NAMALWA (cell line): ENCODE measurements at regions not wholly inside any gene's neighbourhood (a gene's known extent, or its start where the extent isn't known, plus 50 kb on each side); places are given as distances from the start of the nearest gene placed in this dataset.
A peak's percentile ranks its signal among the peaks of the same experiment; 100 is the strongest.

Experiments used
- DNase-seq: peaks from one replicate; pipeline ENCODE4 v3.0.0-alpha.2; 2015; ENCODE audit warnings: low spot score

DNA sequence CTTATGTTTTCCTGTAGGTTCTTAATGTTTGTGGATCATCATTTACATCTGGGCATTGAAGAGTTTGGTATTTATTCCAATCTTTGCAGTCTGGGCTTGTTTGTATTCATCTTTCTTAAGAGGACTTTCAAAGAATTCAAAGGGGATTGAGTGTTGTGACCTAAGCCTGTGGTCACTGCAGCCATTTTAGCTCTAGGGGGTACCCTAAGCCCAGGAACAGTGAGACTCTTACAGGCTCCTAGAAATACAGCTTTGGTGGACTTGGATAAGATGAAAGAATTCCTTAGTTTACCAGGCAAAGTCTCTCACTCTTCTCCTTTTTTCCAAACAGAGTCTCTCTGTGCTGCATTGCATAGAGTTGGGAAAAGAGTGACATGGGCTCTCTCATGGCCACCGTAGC lies 2539.0 kb upstream of the PCDH20 start:
- no peak for DNase-seq

DNA sequence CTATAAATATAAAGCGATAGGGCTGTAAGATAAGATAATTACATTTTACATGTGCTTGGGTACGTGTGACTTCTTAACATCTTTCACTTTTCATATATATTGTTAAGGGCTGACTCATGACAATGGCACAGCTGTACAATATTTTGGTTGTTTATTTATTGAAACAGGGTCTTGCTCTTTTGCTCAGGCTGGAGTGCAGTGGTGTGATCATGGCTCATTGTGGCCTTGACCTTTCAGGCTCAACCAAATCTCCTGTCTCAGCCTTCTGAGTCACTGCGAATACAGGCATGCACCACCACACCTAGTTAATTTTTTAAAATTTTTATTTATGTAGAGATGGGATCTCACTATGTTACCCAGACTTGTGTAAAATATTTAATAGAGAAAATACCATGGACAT lies 2532.4 kb upstream of the PCDH20 start:
- no peak for DNase-seq

DNA sequence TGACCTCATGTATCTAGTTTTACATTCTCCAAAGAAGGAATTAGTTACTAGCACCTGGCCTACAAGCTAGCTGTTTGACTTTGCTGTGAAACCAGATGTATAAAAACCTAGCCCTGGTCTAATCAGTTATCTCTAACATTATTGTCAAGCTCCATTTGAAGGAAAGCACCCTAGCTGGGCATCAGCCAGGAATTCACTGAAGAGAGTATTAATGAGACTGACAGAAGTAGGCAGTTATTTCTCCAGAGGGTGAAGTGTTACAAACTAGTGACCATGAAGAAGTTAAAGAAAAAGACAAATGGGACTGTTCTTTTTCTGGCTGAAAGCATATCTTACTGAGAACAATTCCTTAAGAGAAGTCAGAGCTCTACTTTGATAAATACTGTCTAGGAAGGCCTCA lies 2529.3 kb upstream of the PCDH20 start:
- no peak for DNase-seq

DNA sequence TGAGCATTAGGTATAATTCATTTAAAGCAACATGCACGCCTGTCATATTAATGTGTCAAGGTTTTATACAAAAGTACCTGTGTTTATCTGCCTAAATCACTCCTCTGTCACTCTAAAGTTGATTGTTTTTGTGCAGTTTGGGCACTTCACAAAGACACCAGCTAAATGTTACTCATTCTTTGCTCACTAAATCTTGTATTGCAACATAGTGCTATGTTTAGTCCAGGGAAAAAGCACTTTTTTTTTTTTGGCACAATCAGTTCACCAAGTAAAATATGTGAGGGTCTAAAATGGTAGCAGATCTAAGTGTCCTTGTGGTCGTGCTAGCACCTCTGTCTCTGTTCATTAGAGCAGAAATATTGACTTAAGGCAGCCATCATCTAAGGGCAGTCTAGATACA lies 2526.7 kb upstream of the PCDH20 start:
- no peak for DNase-seq

DNA sequence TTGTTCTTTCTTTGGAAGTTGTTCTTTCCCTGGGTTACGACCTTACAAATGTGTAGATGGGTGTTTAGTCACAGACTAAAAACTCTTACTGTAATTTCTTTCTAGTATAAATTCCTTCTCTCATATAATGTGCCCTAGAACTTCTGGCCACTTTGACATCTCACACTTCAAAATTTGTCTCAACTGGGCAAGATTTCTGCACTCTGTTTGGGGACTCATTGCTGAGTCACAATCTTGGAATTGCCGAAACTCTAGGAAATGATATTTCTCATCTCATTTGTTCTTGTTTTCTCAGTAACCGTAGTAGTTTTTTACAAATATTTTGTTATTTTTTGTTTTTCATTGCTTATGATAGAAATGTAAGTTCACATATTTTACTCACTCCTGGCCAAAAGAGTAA lies 2523.2 kb upstream of the PCDH20 start:
- DNase-seq: no peak

DNA sequence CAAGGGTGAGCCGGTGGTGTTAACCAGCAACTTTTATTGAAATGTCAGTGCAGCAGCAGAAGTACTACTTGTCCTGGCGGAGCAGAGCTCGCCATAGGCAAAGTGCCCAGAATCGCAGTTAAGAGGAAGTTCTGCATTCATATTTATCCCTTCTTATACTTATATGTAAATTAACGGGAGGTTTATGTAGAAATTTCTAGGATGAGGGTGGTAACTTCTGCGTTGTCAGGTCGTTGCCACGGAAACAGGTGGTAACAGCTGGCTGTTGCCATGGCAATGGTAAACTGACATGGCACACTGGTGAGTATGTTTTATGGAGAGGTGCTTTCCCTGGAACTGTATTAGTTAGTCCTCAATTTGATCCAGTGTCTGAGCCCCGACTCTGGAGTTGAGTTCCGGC lies 2494.9 kb upstream of the PCDH20 start:
- no peak for DNase-seq

DNA sequence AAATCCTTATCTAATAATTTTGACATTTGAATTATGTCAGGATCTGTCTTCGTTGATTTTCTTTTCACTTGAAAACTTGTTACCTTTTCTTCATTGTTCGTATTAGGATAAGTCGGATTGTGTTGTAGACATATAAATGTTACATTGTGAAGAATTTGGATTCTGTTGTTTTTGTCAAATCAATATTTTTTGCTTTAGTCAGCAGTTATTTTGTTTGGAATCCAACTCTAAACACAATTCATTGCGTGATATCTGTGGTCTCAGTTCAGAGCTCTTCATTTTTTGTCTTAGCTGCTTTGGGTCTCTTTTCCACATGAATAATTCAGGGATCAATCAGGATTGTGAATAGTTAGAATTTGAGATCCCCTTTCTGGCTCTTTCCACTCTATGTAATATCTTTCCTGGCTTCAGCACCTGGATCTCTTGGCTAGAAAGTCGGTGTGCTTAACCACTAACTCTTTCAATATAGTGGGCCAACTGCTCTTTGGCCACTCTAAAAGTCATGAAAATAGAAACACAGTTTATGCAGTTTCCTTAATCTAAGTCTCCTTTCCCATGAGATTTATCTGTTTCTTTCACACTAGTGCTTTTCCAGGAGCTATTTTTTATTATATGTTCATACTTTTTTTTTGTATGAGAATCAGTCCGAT lies 2494.2 kb upstream of the PCDH20 start:
- DNase-seq: no peak

DNA sequence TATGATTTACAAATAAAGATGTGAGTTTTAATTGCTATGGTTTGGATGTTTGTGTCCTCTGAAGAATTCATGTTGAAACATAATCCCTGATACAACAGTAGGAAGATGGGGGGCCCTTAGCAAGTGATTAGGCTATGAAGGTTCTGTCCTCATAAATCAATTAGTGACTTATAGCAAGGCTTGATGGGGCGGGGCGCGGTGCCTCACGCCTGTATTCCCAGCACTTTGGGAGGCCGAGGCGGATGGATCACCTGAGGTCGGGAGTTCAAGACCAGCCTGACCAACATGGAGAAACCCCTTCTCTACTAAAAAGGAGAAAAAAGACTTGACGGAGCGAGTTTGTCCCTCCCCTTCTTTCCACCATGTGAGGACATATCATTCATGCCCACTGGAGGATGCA lies 2486.5 kb upstream of the PCDH20 start:
- DNase-seq: no peak

DNA sequence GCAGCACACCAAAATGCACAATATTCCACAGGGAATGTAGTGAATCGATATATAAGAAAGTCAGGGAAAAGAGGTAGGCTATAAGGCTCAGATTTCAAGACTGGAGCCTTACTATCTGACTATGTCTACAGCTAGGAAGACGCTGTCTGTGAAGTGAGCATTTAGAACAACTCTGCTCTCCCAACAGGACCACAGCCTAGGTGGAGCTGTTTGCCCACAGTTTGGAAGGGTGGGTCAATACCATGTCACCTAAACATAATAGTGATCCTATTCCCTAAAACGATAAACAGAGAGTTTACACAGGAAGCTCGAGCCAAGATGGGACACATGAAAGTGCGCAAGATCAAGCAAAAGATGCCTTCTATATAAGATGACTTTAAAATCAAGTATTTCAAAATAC lies 2486.0 kb upstream of the PCDH20 start:
- DNase-seq: no peak

DNA sequence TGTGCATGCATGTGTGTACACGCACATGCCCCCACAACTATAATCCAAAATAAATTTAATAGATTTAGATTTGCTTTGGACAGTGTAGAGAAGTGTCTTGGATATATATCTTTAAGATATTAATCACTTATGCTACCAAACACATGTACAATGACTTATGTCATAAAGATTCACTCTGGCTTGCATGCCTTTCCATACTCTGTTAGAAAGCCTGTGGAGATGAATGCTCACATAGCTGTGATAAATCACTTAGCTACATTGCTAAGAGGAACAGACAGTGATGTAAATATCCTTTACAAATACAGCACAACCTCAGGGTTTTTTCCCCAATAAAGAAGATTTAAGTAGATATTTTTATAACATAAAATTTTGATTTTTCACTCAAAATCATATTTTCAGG lies 2484.8 kb upstream of the PCDH20 start:
- DNase-seq: no peak

DNA sequence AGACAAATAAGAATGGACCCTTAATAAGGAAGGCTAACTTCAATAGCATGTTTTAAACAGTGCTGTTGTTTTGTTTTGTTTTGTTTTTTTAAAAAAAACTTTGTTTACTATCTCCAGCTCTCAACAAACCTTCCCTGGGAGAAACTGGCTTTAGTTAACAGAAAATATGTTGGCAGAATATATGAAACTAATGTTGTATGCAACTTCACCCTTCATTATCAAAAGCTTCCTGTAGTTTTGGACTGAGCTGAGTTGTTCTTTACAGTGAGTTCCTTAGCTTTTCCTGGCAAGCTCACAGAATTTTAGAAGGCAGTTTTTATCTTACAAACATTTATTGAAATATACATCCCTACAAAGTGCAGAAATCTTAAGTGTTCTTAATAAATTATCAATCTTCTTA lies 2480.7 kb upstream of the PCDH20 start:
- DNase-seq: no peak

DNA sequence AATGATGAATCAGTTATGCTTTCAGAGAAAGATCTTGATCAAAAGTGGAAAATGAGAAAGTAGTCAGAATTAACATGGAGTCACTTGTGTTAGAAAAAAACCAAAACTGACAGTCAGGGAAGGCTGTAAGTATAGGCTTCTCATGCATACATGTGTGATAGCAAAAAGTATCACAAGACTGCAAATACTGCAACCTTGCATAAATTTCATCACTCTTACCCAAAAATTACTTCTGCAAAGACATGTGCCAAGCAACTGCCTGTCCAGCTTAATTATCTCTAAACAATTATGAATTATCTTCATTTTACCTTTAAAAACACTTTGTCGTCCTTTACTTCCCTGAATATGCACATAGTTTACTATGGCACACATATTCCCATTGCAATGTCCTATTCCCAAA lies 2466.4 kb upstream of the PCDH20 start:
- DNase-seq: no peak

DNA sequence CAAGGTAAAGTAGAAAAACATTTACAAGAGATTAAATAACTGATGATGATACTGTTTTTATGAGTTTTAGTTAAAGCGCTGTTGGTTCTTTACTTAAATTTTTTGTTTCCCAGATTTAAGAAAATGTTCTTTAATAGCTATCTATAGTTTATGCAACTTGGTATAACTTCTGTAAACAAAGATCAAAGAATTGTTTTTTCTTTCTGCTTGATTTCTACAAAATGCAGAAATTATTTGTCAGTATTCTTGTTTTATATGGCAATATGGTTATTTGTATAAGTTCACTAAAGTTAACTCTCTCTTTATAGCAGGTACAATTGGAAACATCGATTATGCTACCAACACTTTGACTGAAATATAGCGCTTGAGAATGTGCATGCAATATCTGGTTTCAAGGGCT lies 2465.1 kb upstream of the PCDH20 start:
- no peak for DNase-seq

DNA sequence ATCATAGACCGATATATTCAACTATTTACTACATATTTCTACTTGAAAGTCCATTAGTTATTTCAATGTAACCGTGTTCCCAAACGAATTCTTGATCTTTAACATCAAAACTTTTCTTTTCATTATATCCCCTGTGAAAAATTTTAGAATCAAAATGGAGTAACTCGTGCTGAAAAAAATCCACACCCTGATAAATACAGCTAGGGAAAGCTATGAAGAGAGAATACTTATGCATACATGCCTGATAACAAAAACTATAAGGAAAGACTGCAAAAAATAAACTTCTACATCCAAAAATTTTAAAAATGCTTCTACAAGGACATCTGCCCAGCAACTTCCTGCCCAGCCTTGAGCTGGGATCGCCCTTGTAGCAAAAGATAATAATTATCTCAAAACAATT lies 2458.3 kb upstream of the PCDH20 start:
- no peak for DNase-seq

DNA sequence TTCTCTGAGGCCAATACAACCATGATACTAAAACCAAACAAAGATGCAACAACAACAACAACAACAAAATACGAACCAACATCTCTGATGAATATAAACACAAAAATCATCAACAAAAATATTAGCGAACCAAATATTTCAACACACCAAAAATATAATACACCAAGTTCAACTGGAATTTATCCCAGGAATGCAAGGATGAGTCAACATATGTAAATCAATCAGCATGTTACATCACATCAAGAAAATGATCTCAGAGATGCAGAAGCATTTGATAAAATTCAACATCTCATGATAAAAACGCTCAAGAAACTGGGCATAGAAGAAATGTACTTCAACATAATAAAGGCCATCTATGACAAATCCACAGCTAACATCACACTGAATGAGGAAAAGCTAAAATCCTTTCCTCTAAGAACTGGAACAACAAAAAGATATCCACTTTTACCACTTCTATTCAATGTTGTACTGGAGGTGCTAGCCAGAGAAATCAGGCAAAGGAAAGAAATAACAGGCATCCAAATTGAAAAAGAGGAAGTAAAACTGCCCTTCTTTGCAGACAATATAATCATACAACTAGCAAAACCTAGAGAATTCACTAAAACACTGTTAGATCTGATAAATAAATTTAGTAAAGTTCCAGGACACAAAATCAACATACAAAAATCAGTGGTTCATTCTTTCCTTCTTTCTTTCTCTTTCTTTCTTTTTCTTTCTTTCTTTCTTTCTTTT lies 2448.7 kb upstream of the PCDH20 start:
- DNase-seq: peak; percentile 1

DNA sequence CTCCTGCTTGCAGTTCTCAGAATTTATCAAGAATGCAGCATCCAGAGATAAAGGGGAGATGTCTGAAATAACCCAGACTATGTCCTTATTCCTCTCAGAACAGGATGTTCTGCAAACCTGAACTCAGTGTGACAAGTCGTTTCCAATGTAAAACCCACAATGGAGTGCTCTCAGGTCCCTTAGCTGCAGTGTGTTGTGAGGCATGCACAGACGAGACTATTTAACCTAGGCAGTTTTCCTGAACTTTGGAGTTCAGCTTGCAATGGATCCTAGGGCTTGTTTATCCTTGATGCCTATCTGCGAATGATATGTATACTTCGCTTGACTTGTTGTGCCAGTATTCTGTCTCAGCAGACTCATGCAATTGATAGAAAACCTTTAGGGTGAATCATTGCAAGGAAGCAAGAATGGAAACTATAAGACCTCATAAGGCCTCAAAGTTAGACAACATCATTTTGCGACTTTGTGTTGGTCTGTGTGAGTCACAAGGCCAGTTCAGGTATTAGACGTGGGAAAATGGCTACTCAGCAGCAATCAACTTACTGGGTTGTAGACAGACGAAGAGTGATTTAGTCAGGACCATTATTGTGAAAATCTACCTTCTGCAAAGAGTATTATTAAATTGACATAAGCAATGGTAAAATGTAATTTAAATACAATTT lies 2439.9 kb upstream of the PCDH20 start:
- DNase-seq: no peak

DNA sequence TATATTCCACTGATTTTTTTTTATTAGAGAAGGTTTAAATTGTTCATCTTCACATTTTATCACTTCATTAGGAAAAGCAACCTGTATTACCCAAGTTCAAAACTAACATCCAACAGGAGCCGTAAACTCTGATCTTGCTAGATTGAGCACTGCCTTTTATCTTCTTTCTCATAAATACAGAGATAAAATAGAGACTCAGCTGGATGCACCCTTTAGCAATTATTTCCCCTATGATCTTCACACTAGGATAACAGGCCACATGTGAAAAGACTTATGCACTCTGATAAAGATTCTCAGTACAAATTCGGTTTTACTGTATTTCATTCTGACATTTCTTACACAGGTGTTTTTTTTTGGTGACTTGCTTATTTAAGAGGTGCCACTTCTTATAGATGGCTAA lies 2438.2 kb upstream of the PCDH20 start:
- no peak for DNase-seq

DNA sequence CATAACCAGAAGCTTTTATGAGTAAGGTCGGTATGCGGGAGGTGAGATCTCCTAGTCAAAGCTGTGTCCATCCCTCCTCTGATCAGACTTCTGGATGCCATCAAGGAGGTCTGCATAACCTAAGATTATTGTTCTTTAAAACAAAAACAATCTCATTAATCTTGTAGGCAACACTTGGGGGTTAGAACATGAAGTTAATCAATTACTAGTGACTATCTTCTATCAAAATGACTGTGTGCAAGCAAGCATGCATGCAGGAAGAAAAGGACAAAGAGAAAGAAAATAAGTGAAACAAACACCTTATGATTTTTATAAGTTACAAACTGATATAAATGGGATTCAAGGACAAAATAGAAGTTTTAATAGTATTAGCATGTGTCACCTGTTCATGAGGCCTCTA lies 2435.9 kb upstream of the PCDH20 start:
- DNase-seq: no peak

DNA sequence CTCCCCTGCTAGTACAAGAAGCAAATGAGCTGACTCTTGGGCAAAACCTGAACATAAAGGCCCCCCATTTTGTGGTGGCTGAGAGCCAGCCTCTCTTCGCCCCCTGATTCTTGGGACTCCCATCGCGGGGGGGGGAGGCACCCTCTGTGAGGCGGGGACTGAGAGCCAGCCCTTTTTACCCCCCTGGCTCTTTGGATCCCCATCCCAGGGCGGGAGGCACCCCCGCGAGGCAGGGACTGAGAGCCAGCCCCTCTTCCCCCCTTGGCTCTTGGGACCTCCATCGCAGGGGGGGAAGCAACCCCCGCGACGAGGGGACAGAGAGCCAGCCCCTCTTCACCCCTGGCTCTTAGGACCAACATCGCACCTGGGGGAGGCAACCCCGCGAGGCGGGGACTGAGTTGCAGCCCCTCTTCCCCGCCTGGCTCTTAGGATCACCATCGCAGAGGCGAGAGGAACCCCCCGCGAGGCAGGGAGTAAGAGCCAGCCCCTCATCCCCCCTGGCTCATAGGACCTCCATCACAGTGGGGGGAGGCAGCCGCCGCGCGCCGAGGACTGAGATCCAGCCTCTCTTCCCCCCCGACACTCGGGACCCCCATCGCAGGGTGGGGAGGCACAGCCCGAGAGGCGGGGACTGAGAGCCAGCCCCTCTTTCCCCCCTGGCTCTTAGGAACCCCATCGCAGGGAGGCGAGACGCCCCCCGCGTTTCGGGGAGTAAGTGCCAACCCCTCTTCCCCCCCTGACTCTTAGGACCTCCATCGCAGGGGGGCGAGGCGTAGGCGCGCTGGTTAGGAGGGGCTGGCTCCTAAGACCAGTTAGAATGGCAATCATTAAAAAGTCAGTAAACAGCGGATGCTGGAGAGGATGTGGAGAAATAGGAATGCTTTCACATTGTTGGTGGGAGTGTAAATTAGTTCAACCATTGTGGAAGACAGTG lies 2428.4 kb upstream of the PCDH20 start:
- DNase-seq: no peak

DNA sequence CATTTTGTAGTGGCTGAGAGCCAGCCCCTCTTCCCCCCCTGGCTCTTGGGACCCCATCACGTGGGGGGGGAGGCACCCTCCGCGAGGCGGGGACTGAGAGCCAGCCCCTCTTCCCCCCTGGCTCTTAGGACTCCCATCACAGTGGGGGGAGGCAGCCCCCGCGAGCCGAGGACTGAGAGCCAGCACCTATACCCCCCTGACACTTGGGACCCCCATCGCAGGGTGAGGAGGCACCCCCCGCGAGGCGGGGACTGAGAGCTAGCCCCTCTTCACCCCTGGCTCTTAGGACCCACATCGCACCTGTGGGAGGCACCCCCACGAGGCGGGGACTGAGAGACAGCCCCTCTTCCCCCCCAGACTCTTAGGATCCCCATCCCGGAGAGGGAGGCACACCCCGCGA lies 2426.5 kb upstream of the PCDH20 start:
- no peak for DNase-seq

DNA sequence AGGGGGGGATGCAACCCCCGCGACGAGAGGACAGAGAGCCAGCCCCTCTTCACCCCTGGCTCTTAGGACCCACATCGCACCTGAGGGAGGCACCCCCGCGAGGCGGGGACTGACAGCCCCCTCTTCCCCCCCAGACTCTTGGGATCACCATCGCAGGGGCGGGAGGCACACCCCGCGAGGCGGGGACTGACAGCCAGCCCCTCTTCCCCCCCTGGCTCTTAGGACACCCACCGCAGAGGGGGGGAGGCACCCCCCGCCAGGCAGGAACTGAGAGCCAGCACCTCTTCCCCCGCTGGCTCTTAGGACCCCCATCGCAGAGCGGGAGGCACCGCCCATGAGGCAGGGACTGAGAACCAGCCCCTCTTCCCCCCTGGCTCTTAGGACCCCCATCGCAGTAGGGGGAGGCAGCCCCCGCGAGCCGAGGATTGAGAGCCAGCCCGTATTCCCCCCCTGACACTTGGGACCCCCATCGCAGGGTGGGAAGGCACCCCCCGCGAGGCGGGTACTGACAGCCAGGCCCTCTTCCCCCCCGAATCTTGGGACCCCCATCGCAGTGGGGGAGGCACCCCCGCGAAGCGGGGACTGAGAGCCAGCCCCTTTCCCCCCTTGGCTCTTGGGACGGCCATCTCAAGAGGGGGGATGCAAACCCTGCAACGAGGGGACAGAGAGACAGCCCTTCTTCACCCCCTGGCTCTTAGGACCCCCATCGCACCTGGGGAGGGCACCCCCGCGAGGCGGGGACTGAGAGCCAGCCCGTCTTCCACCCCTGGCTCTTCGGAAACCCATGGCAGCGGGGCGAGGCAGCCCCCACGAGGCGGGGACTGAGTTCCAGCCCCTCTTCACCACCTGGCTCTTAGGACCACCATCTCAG lies 2425.1 kb upstream of the PCDH20 start:
- no peak for DNase-seq
